Neuronal stem cell (in vitro differentiated cells): ENCODE measurements at regions not wholly inside any gene's neighbourhood (a gene's known extent, or its start where the extent isn't known, plus 50 kb on each side); places are given as distances from the start of the nearest gene placed in this dataset.

Experiments used
- DNase-seq: peaks from one replicate; pipeline ENCODE4 v3.0.0-alpha.2; 2013; ENCODE audit warnings: low spot score
- H2AFZ ChIP-seq: one replicate; pipeline ENCODE4 v1.6.1; 2013; ENCODE audit warnings: mild to moderate bottlenecking, low read length, inconsistent platforms
- H2AK5ac ChIP-seq: 2 replicates; pipeline ENCODE4 v1.6.1; 2013; ENCODE audit warnings: low read depth, mild to moderate bottlenecking, inconsistent platforms, low read length, moderate library complexity, mixed read lengths
- H2BK120ac ChIP-seq: 2 replicates; pipeline ENCODE4 v1.6.1; 2013; ENCODE audit warnings: low read depth, mild to moderate bottlenecking, inconsistent platforms, low read length, moderate library complexity, mixed read lengths
- H2BK12ac ChIP-seq: one replicate; pipeline ENCODE4 v1.6.1; 2013; ENCODE audit warnings: low read length, inconsistent platforms
- H2BK15ac ChIP-seq: 2 replicates; pipeline ENCODE4 v1.6.1; 2013; ENCODE audit warnings: mild to moderate bottlenecking, low read length, inconsistent platforms, mixed read lengths
- H2BK5ac ChIP-seq: one replicate; pipeline ENCODE4 v1.6.1; 2013; ENCODE audit warnings: inconsistent platforms, mild to moderate bottlenecking, low read length, moderate library complexity
- H3K14ac ChIP-seq: one replicate; pipeline ENCODE4 v1.6.1; 2013; ENCODE audit warnings: low read length, inconsistent platforms
- H3K18ac ChIP-seq: 2 replicates; pipeline ENCODE4 v1.6.1; 2013; ENCODE audit warnings: low read length, inconsistent platforms
- H3K23ac ChIP-seq: 2 replicates; pipeline ENCODE4 v1.6.1; 2013; ENCODE audit warnings: low read depth, mild to moderate bottlenecking, mixed read lengths, low read length, inconsistent platforms; ENCODE audit not compliant: poor library complexity
- H3K27ac ChIP-seq: replicated peaks from 3 replicates; pipeline ENCODE4 v1.5.1; 2013; ENCODE audit warnings: low read length, inconsistent platforms
- H3K27me3 ChIP-seq, 3 experiments: 2 replicates each; pipeline ENCODE4 v1.6.1; 2013; ENCODE audit warnings: low read length in 3 of 3, mild to moderate bottlenecking in 2 of 3, inconsistent platforms in 1 of 3, low read depth in 1 of 3, mixed read lengths in 1 of 3, moderate library complexity in 1 of 3; ENCODE audit not compliant: control insufficient read depth in 3 of 3, insufficient read depth in 3 of 3
- H3K36me3 ChIP-seq, 2 donors: replicated peaks in 1 of 2; 2 replicates each; pipeline ENCODE4 v1.6.1; 2013; ENCODE audit warnings: low read length in 2 of 2; ENCODE audit not compliant: control insufficient read depth in 2 of 2, insufficient read depth in 2 of 2
- H3K4ac ChIP-seq: 2 replicates; pipeline ENCODE4 v1.6.1; 2013; ENCODE audit warnings: inconsistent platforms, mild to moderate bottlenecking, low read length, moderate library complexity
- H3K4me1 ChIP-seq, 2 donors: 1 replicate in 1 of 2; 2 replicates in 1 of 2; pipeline ENCODE4 v1.6.1; 2013; ENCODE audit warnings: low read length in 2 of 2, low read depth in 1 of 2; ENCODE audit not compliant: control insufficient read depth in 2 of 2, insufficient read depth in 1 of 2
- H3K4me2 ChIP-seq: one replicate; pipeline ENCODE4 v1.6.1; 2013; ENCODE audit warnings: mild to moderate bottlenecking, low read length, inconsistent platforms; ENCODE audit not compliant: insufficient read depth, poor library complexity, severe bottlenecking
- H3K4me3 ChIP-seq, 2 donors: 2 replicates each; pipeline ENCODE4 v1.5.1; 2013; ENCODE audit warnings: low read length in 2 of 2, mild to moderate bottlenecking in 2 of 2, inconsistent platforms in 1 of 2, moderate library complexity in 1 of 2
- H3K79me1 ChIP-seq: one replicate; pipeline ENCODE4 v1.6.1; 2013; ENCODE audit warnings: low read depth, mild to moderate bottlenecking, inconsistent platforms, low read length, moderate library complexity
- H3K9ac ChIP-seq: one replicate; pipeline ENCODE4 v1.6.1; 2013; ENCODE audit warnings: mild to moderate bottlenecking, low read depth, low read length, inconsistent platforms; ENCODE audit not compliant: poor library complexity
- H3K9me3 ChIP-seq, 2 donors: replicated peaks in 1 of 2; 2 replicates each; pipeline versions ENCODE3 to v1.6.1; 2013; ENCODE audit warnings: low read length in 2 of 2, mild to moderate bottlenecking in 2 of 2, inconsistent platforms in 1 of 2, low read depth in 1 of 2, mixed read lengths in 1 of 2, moderate library complexity in 1 of 2; ENCODE audit not compliant: control insufficient read depth in 2 of 2, insufficient read depth in 1 of 2
- H4K8ac ChIP-seq: one replicate; pipeline ENCODE4 v1.6.1; 2013; ENCODE audit warnings: low read depth, mild to moderate bottlenecking, inconsistent platforms, low read length, moderate library complexity
- H4K91ac ChIP-seq: one replicate; pipeline ENCODE4 v1.6.1; 2013; ENCODE audit warnings: low read length, low read depth, mild to moderate bottlenecking, inconsistent platforms; ENCODE audit not compliant: poor library complexity
- WGBS, 2 donors: extraction: QIAGEN DNeasy Blood & Tissue Kit; methylation state at CpG; one replicate each; pipeline ENCODE4 v1.1.7; 2013; ENCODE audit warnings: missing lambda C conversion rate in 2 of 2, mixed read lengths in 1 of 2; ENCODE audit not compliant: insufficient read length in 2 of 2, insufficient replicate concordance in 1 of 2; ENCODE audit errors: extremely low coverage in 2 of 2; 5-methylcytosine and 5-hydroxymethylcytosine counted together

DNA sequence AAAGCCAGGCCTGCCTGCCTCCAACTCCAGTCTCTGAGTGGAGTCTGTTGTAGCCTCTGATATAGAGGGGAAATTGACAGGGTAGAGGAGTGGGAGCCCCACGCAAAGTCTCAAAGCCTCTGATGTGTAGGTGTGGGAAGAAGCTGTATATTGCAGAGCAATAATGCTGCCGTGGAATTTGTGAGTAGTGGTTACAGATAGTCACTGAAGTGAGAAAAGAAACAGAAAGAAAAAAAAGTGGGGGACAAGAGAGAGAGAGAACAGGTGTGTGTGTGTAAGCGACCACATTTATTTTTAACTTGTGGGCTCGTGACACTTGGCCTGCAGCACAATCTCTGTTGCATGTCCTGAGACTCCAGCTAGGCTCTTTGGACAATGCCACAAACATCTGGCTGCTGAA, 227.8 kb downstream of the NSG2 start:
- Histone ChIP-seq H3K4ac (no peak overlapping the region), H3K4me1 (no peaks in the 10 kb centered on the region), H3K9ac (no peak overlapping the region), H3K23ac (no peak overlapping the region), H2AK5ac (no peak overlapping the region), H3K18ac (no peak overlapping the region), H3K14ac (no peak overlapping the region), H3K27ac (no peak overlapping the region), H3K4me2 (no peak overlapping the region), H2BK15ac (no peak overlapping the region), H4K91ac (no peak overlapping the region), H2BK120ac (no peak overlapping the region), H3K9me3 (no peaks in the 10 kb centered on the region), H4K8ac (no peak overlapping the region), H3K27me3 (no peaks in the 10 kb centered on the region), H2BK12ac (no peak overlapping the region), H3K4me3 (no peak overlapping the region), H2BK5ac (no peak overlapping the region), H3K36me3 (no peaks in the 10 kb centered on the region), H2AFZ (no peak overlapping the region), H3K79me1 (no peaks in the 10 kb centered on the region)
- DNase-seq = no peak
- WGBS, 2 donors = no CpG with 5 or more reads among the region's 4 CpGs

DNA sequence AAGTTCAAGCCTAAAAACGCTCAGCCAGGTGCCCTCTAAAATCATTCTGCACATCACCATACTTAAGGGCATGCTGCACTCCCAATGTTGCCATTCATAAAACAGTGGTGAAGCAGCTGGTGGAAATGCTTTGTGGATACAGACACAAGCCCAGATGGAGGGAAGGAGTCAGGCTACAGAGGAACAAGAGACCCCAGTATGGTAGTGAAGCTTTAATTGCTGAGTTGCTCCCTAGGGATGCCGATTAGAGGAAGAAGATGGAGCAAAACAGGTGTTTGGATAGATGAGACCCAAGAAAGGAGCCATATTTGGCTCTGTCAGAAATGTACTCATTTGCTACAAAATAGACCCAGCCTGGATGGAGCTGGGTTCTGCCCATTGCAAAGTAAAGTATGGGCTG, 230.5 kb downstream of the NSG2 start:
- H2BK120ac ChIP-seq = no peak overlapping the region
- H2AFZ ChIP-seq = no peak overlapping the region
- H4K91ac ChIP-seq = no peak overlapping the region
- H3K27me3 ChIP-seq = no peaks in the 10 kb centered on the region
- no CpG with 5 or more reads among the region's 2 CpGs for WGBS, 2 donors
- H2BK5ac ChIP-seq = no peak overlapping the region
- no peak overlapping the region for H3K9ac ChIP-seq
- H3K27ac ChIP-seq = no peak overlapping the region
- H3K14ac ChIP-seq = no peak overlapping the region
- DNase-seq = no peak
- H4K8ac ChIP-seq = no peak overlapping the region
- no peak overlapping the region for H3K18ac ChIP-seq
- no peak overlapping the region for H3K23ac ChIP-seq
- H2BK15ac ChIP-seq = no peak overlapping the region
- no peak overlapping the region for H2AK5ac ChIP-seq
- H3K9me3 ChIP-seq = no peaks in the 10 kb centered on the region
- H3K4me2 ChIP-seq = no peak overlapping the region
- no peaks in the 10 kb centered on the region for H3K79me1 ChIP-seq
- H3K4me3 ChIP-seq = no peak overlapping the region
- no peaks in the 10 kb centered on the region for H3K4me1 ChIP-seq
- no peaks in the 10 kb centered on the region for H3K36me3 ChIP-seq
- no peak overlapping the region for H2BK12ac ChIP-seq
- no peak overlapping the region for H3K4ac ChIP-seq

DNA sequence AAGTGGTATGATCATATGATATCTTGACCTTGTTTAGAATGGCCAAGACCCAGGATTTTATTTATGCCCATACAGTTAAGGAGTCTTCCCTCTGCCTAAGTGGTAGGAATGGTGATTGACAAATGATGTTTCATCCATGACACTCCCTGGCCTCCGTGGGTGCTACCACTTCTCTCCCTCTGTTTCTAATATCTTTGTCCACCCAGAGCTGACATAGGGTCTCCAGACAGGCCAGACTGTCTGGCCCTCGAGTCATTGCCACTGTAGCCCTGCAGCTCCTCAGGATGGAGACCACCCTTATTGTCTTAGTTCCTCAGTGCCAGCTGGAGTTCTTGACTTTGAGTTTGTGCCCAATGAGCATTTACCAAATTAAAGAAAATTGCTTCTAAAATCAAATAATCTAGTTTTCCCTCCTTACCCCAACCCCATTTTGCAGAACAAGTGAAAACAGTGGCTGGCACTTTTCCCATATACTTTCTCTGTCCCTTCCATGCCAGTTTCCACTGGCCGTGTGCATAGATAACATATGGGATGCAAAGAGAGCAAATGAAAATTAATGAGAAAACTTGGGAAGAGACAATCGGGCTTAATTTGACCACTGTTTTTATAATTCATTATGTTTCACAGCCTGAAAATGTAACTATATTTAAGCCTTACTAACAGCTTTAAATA, 235.7 kb downstream of the NSG2 start:
- no peaks in the 10 kb centered on the region for H3K79me1 ChIP-seq
- no peak overlapping the region for H3K4ac ChIP-seq
- H2AFZ ChIP-seq = no peak overlapping the region
- H2BK120ac ChIP-seq = no peak overlapping the region
- H2BK5ac ChIP-seq = no peak overlapping the region
- no peaks in the 10 kb centered on the region for H3K36me3 ChIP-seq
- no peak overlapping the region for H3K18ac ChIP-seq
- H4K8ac ChIP-seq = no peak overlapping the region
- H3K9ac ChIP-seq = no peak overlapping the region
- H2BK12ac ChIP-seq = no peak overlapping the region
- no CpG with 5 or more reads among the region's 4 CpGs for WGBS, 2 donors
- H2BK15ac ChIP-seq = no peak overlapping the region
- no peak overlapping the region for H4K91ac ChIP-seq
- H3K23ac ChIP-seq = no peak overlapping the region
- no peaks in the 10 kb centered on the region for H3K9me3 ChIP-seq
- no peak overlapping the region for H3K27ac ChIP-seq
- H2AK5ac ChIP-seq = no peak overlapping the region
- no peak for DNase-seq
- H3K27me3 ChIP-seq = no peaks in the 10 kb centered on the region
- no peak overlapping the region for H3K4me3 ChIP-seq
- H3K4me2 ChIP-seq = no peak overlapping the region
- no peaks in the 10 kb centered on the region for H3K4me1 ChIP-seq
- H3K14ac ChIP-seq = no peak overlapping the region

DNA sequence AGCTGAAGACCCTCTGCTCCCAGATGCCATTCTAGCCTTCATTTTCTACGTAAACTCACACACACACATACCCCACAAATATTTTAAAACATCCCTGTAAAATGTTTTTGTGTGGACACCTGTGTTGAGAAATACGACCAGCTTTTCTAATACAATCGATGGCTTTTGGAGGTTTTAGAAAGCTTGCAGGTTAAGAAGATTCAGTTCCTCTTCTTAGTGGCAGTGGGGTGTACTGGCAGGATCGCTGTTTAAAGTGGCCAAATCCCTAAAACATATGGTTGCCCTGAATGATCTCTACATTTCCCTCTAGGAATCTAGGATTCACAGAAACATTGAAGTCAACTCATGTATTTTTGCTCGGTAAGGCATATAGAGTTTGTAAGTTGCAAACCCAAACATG, 236.3 kb downstream of the NSG2 start:
- Histone ChIP-seq H3K4me1 (no peaks in the 10 kb centered on the region), H3K9me3 (no peaks in the 10 kb centered on the region), H4K91ac (no peak overlapping the region), H3K23ac (no peak overlapping the region), H3K27me3 (no peaks in the 10 kb centered on the region), H3K4me2 (no peak overlapping the region), H4K8ac (no peak overlapping the region), H2AK5ac (no peak overlapping the region), H2BK120ac (no peak overlapping the region), H3K4ac (no peak overlapping the region), H3K14ac (no peak overlapping the region), H3K27ac (no peak overlapping the region), H3K9ac (no peak overlapping the region), H3K79me1 (no peaks in the 10 kb centered on the region), H3K18ac (no peak overlapping the region), H2BK5ac (no peak overlapping the region), H2BK15ac (no peak overlapping the region), H3K4me3 (no peak overlapping the region), H2AFZ (no peak overlapping the region), H3K36me3 (no peaks in the 10 kb centered on the region), H2BK12ac (no peak overlapping the region)
- DNase-seq = no peak
- WGBS, 2 donors = 100% methylated on average over 1 of the region's 5 CpGs; no CpG with 5 or more reads in 1 of the 2 donors
